Brain microvascular endothelial cell (primary cell): ENCODE measurements at regions not wholly inside any gene's neighbourhood (a gene's known extent, or its start where the extent isn't known, plus 50 kb on each side); places are given as distances from the start of the nearest gene placed in this dataset.
"Not testable (repeated sequence)": the region's sequence is repeated elsewhere in the genome, so short reads cannot be mapped to it uniquely, and the experiment has no call there.

Experiments used
- DNase-seq: peaks from one replicate; pipeline ENCODE4 v3.0.0-alpha.2; 2020
- H3K27ac ChIP-seq: fragments of 250-450 bp; sonication (Bioruptor Pico); 2 replicates; pipeline ENCODE4 v1.5.1; 2020; ENCODE audit warnings: mild to moderate bottlenecking, moderate library complexity
- H3K27me3 ChIP-seq: fragments of 250-450 bp; sonication (Bioruptor Pico); replicated peaks from 2 replicates; pipeline ENCODE4 v1.5.1; 2020; ENCODE audit warnings: mild to moderate bottlenecking
- H3K36me3 ChIP-seq: fragments of 250-450 bp; sonication (Bioruptor Pico); replicated peaks from 2 replicates; pipeline ENCODE4 v1.5.1; 2020; ENCODE audit warnings: mild to moderate bottlenecking
- H3K4me3 ChIP-seq: 2 replicates; pipeline ENCODE4 v1.5.1; 2011; ENCODE audit warnings: low read depth, mild to moderate bottlenecking, control low read depth, low read length, moderate library complexity
- in situ Hi-C: cut with HindIII; loops from 2 replicates; pipeline ENCODE4 v1.10.0; 2017; ENCODE audit warnings: low sequenced_read_pairs, low pct_ligation_motif_present

DNA sequence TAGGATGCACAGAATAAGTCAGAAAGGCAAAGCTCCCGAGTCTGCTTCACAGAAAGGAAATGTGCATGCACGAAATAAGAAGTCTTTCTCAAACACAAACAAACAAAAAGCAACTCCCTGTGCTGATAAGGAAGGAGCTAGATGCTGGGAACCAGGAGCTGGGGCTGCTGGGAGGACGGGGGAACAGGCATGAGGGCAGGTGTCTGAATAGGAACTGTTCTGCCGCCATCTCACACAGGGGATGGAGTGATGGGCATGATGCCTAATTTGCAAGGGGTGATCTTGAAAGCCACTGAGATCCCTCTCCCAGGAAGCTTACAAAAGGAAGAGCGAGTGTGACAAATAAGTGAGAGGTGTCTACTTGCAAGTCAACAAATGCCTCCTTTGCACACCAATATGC, 336.5 kb downstream of the BCL2L11 start:
- H3K27ac ChIP-seq, in situ Hi-C loops, H3K36me3 ChIP-seq, H3K4me3 ChIP-seq, DNase-seq, H3K27me3 ChIP-seq: not testable (repeated sequence)

DNA sequence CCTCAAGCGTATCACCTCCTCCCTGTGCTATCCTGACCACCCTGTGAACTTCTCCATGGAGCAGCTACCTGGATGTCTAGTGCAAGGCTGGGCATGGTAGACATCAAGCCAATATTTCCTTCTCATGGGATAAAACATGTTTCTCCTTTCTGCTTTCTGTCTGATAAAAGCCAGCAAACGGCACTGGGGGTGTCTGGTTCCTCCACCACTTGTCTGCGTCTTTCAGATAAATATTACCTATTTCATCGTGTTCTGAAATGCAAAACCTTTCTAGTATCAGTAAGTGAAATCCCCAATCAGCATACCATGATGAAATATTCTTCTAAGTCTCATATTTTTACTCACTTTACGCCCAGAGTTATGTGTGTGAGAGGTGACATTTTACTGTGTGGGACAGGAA, 340.2 kb downstream of the BCL2L11 start:
- DNase-seq, H3K27ac ChIP-seq, H3K27me3 ChIP-seq, in situ Hi-C loops, H3K4me3 ChIP-seq, H3K36me3 ChIP-seq: not testable (repeated sequence)

DNA sequence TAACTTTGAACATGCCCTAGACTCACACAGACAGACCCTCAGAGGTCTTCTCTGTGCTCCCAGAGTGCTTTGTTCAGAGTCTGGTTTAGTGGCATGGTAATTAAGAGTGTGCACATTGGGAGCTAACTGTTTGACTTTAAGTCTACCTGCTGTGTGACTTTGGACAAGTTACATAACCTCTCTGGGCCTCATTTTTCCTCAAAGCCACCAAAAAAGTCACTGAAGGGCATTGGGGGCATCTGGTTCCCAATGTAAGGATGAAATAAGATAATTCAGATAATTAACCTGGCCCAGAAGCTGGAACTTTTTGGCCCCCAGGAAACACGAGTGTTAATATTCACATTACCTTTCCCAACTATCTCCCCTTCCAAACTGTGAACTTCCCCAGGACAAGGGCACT, 341.1 kb downstream of the BCL2L11 start:
- in situ Hi-C loops, H3K27me3 ChIP-seq, DNase-seq, H3K4me3 ChIP-seq, H3K27ac ChIP-seq, H3K36me3 ChIP-seq: not testable (repeated sequence)

DNA sequence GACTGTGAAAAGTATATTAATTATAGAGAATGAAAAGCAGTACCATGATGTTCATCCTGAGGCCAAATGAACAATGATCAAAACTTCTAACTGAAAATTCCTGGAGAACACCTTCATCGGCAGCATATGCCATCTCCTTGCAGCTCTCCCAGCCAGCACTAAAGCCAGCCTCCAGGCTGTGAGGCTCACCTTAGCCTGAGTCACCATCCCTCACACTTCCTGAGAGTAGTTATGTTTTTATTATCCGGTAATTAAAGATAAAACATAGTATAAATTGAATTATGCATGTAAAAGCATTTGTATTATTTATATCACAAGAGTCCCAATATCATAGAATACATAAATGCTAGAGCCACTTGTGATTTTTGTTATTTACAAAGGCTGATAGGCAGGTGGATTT, 341.9 kb downstream of the BCL2L11 start:
- DNase-seq, H3K27me3 ChIP-seq, H3K4me3 ChIP-seq, H3K27ac ChIP-seq, H3K36me3 ChIP-seq, in situ Hi-C loops: not testable (repeated sequence)

DNA sequence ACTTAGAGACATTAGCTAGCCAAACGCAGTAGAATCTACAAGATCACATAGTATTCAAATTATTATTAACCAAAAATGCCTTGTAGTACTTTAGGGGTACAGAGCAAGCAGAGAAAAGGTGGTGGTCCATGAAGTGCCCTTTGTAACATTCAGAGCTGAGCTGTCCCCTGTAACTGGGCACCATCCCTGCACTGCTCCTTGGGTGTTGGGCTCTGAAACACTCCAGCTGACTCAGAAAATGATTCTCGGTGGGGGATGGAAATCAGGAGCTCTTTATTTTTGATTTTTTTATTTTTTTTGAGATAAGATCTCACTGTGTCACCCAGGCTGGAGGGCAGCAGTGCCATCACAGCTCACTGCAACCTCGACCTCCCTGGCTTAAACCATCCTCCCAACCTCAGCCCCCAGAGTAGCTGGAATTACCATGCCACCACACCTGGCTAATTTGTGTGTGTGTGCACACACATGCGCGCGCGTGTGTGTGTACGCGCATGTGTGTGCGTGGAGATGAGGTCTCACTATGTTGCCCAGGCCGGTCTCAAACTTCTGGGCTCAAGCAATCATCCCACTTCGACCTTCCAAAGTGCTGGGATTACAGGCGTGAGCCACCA, 342.6 kb downstream of the BCL2L11 start:
- in situ Hi-C loops: not testable (repeated sequence)

GRCh38 chr2:111463956-111464355, 343.2 kb downstream of the BCL2L11 start:
- H3K4me3 ChIP-seq, DNase-seq, in situ Hi-C loops, H3K27me3 ChIP-seq, H3K36me3 ChIP-seq, H3K27ac ChIP-seq: not testable (repeated sequence)

More for the DNA sequence above, 342.6 kb downstream of the BCL2L11 start:
- H3K27ac ChIP-seq, H3K27me3 ChIP-seq, H3K36me3 ChIP-seq, DNase-seq, H3K4me3 ChIP-seq: not testable (repeated sequence)

GRCh38 chr2:111464367-111464766, 343.7 kb downstream of the BCL2L11 start:
- not testable (repeated sequence) for H3K4me3 ChIP-seq, H3K27ac ChIP-seq

DNA sequence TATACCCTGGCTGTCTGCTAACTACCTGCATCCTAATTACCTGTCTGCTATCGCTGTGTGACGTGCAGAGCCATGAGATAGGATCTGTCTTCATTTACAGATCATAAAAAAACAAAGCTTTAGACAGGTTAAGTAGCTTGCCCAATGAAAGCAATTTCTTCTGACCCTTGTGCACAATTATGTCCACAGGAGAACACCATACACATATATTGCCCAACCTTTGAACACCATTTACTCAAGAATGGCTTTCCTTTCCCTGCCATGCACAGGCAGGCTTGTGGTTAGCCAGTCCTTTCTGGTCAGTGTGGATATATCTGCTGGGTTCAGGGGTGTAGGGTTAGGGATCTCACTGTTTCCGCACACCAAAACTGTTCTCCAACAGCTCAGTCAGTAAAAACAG, 344.8 kb downstream of the BCL2L11 start:
- H3K27ac ChIP-seq, H3K27me3 ChIP-seq, in situ Hi-C loops, H3K4me3 ChIP-seq, H3K36me3 ChIP-seq, DNase-seq: not testable (repeated sequence)

More at GRCh38 chr2:111464367-111464766, 343.7 kb downstream of the BCL2L11 start:
- H3K36me3 ChIP-seq, DNase-seq, H3K27me3 ChIP-seq, in situ Hi-C loops: not testable (repeated sequence)

- H3K4me3 ChIP-seq, H3K36me3 ChIP-seq, H3K27me3 ChIP-seq, DNase-seq, H3K27ac ChIP-seq, in situ Hi-C loops: not testable (repeated sequence)
Measured at GRCh38 chr2:111466744-111467143, 346.0 kb downstream of the BCL2L11 start.

- DNase-seq, H3K36me3 ChIP-seq, H3K4me3 ChIP-seq, H3K27ac ChIP-seq, H3K27me3 ChIP-seq, in situ Hi-C loops: not testable (repeated sequence)
Measured at GRCh38 chr2:111470924-111471323, 350.2 kb downstream of the BCL2L11 start.

DNA sequence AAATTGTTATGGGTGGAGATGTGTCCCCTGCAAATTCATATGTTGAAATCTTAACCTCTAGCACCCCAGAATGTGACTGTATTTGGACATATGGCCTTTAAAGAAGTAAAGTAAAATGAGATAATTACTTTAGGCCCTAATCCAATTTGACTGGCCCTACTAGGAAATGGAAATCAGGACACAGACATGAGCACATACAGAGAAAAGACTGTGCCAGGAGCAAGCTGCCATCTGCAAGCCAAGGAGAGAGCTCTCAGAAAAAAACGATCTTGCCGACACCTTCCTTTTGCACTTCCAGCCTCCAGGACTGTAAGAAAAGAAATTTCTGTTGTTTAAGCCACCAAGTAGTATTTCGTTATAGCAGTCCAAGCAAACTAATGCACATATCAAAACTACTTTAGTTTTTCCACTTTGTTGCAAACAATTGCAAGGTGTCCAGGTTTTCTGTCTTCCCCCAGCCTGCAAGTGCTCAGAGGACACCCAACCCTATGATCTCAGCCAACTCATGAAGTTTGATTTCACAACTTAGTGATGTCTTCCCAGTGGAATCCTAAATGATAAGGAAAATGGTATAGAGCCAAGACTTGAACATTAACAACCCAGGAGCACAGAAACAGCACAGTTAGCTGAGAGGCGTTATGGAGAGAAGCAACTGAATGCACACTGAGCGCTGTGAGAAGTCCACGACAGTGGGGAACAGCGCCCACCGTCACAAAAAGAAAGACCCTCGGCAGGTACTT, 351.2 kb downstream of the BCL2L11 start:
- H3K36me3 ChIP-seq, H3K4me3 ChIP-seq, H3K27ac ChIP-seq, H3K27me3 ChIP-seq, DNase-seq, in situ Hi-C loops: not testable (repeated sequence)

DNA sequence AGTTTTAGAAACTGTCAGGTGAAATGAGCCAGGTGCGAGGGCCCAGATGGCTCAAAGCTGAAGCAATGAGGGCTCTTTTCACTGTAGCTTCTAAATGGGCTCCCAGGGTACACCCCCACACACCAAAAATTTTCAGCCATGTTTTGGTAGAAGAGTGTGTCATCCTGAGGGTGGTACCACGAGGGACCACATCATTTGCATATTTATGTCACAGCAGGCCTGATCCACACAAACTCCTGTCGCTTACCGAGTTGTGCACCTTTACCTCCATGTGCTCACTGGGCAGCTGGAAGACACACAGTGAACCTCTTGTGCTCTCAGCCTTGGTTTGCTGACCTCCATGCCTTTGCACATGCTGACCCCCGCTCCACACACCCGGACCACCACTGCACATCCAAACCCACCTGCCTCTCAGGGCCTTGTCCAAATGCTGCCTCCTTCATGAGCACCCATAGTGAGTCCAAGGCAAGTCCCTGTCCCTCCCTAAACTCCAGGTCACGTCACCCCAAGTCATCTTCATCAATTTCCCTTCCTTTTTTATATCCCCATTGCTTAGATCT, 352.2 kb downstream of the BCL2L11 start:
- in situ Hi-C loops, H3K36me3 ChIP-seq, DNase-seq, H3K27me3 ChIP-seq, H3K27ac ChIP-seq, H3K4me3 ChIP-seq: not testable (repeated sequence)

DNA sequence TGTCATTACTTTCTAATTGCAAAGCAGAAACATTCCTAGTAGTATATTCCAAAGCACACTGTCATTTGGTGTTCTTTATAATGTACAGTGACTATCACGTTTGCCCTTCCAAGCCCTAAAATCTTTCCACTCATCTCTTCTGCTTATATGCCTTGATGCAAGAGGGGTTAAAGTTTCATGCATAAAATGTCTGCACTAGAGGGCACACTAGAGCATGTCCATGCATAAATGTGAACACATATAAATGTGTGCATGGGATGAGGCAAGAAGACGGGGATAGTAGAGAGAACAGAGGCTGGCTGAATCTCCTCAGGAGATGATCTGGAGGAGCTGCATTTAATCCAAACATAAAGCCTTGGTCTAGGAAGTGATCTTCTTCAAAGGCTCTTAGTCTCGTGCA, 352.8 kb downstream of the BCL2L11 start:
- H3K4me3 ChIP-seq, in situ Hi-C loops, H3K27me3 ChIP-seq, H3K27ac ChIP-seq, DNase-seq, H3K36me3 ChIP-seq: not testable (repeated sequence)

DNA sequence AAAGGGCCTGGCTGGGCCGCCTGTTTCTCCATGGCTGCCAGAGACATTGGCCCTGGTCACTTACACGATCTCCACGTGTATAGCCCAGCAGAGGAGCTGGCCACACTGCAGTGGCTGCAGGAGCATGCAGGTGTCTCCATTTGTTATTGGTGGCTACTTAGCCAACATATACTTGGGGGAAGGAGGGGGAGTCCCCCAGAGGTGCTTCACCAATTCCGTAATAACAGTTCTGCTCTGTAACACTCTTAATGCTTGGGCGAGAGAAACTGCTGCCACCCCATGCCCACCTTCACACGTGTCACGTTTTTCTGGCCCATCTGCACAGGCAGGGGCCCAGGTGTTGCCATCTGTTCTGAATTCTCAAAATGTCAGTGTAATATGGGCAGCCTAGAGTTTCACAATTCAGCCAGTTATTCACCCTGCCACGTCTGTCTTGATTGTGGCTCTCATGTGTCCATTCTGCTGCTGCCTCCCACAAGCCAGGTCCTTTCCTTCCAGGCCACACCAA, 353.5 kb downstream of the BCL2L11 start:
- H3K36me3 ChIP-seq, H3K27me3 ChIP-seq, in situ Hi-C loops, H3K4me3 ChIP-seq, H3K27ac ChIP-seq, DNase-seq: not testable (repeated sequence)

DNA sequence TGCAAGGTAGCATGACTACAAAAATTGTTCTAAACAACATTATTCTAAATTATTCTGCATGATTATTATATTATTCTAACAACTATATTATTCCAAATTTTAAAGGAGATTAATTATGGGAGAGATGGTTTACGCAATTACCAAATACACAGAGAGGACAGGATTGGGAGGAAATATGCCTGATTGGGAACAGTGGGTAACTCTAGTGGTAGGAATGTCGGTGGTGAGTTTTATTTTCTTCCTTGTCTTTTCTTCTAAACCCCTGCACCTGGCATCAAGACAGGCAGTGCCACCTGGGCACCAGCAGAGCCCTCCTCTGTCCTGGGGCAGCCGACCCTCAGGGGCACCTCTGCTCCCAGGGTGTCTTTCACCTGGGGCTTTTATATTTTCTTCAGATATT, 357.6 kb downstream of the BCL2L11 start:
- H3K27ac ChIP-seq, in situ Hi-C loops, DNase-seq, H3K4me3 ChIP-seq, H3K27me3 ChIP-seq, H3K36me3 ChIP-seq: not testable (repeated sequence)
